Neural cell (in vitro differentiated cells): ENCODE measurements at regions not wholly inside any gene's neighbourhood (a gene's known extent, or its start where the extent isn't known, plus 50 kb on each side); places are given as distances from the start of the nearest gene placed in this dataset.

Experiments used
- H2AFZ ChIP-seq: fragments of 200-600, 300-800 bp; sonication (generic), shearing (Covaris generic); 2 replicates; pipeline ENCODE4 v1.6.0; 2014; ENCODE audit warnings: low read depth, mild to moderate bottlenecking, antibody characterized with exemption, low read length, moderate library complexity
- H3F3A ChIP-seq: fragments of 200-600 bp; shearing (Covaris generic); 2 replicates; pipeline ENCODE4 v1.6.1; 2016; ENCODE audit warnings: mild to moderate bottlenecking, moderate library complexity, mixed read lengths, antibody characterized with exemption, low read length; ENCODE audit not compliant: insufficient read depth, poor library complexity, severe bottlenecking
- H3K27ac ChIP-seq: fragments of 200-600, 300-800 bp; sonication (generic), shearing (Covaris generic); 2 replicates; pipeline ENCODE4 v1.5.1; 2014; ENCODE audit warnings: mild to moderate bottlenecking, low read length, moderate library complexity
- H3K27me3 ChIP-seq: fragments of 300-800, 200-600 bp; sonication (generic), shearing (Covaris generic); 2 replicates; pipeline ENCODE4 v1.6.0; 2014; ENCODE audit warnings: mild to moderate bottlenecking, low read depth, low read length, moderate library complexity; ENCODE audit not compliant: insufficient read depth
- H3K36me3 ChIP-seq: fragments of 300-800, 200-600 bp; sonication (generic), shearing (Covaris generic); 2 replicates; pipeline ENCODE4 v1.5.1; 2014; ENCODE audit warnings: mild to moderate bottlenecking, antibody characterized with exemption, low read length, moderate library complexity; ENCODE audit not compliant: insufficient read depth
- H3K4me2 ChIP-seq: fragments of 300-800, 200-600 bp; sonication (generic), shearing (Covaris generic); 2 replicates; pipeline ENCODE4 v1.6.0; 2014; ENCODE audit warnings: mild to moderate bottlenecking, low read length
- H3K4me3 ChIP-seq: fragments of 300-800, 200-600 bp; sonication (generic), shearing (Covaris generic); 2 replicates; pipeline ENCODE4 v1.5.1; 2014; ENCODE audit warnings: mild to moderate bottlenecking, low read length, moderate library complexity
- H3K79me2 ChIP-seq: fragments of 200-600 bp; shearing (Covaris generic); replicated peaks from 2 replicates; pipeline ENCODE4 v1.6.0; 2014; ENCODE audit warnings: mild to moderate bottlenecking, low read length, moderate library complexity; ENCODE audit not compliant: insufficient read depth
- H3K9ac ChIP-seq: fragments of 300-800, 200-600 bp; sonication (generic), shearing (Covaris generic); 2 replicates; pipeline ENCODE4 v1.6.1; 2016; ENCODE audit warnings: mild to moderate bottlenecking, low read length, mixed read lengths
- H3K9me2 ChIP-seq: fragments of 200-600 bp; shearing (Covaris generic); 2 replicates; pipeline ENCODE4 v1.6.1; 2016; ENCODE audit warnings: mild to moderate bottlenecking, low read length, mixed read lengths; ENCODE audit not compliant: insufficient read depth
- H3K9me3 ChIP-seq: fragments of 200-600, 300-800 bp; sonication (generic), shearing (Covaris generic); 2 replicates; pipeline ENCODE4 v1.6.1; 2016; ENCODE audit warnings: mild to moderate bottlenecking, mixed run types, low read length, moderate library complexity, mixed read lengths
- H4K20me1 ChIP-seq: fragments of 200-600 bp; shearing (Covaris generic); 2 replicates; pipeline ENCODE4 v1.6.1; 2016; ENCODE audit warnings: mild to moderate bottlenecking, mixed run types; ENCODE audit not compliant: insufficient read depth
- CTCF ChIP-seq: fragments of 450-650 bp; IDR thresholded peaks from 2 replicates; pipeline ENCODE4 v1.5.1; 2014; ENCODE audit warnings: antibody characterized with exemption, mild to moderate bottlenecking, moderate library complexity; ENCODE audit not compliant: poor library complexity, severe bottlenecking
- EP300 ChIP-seq: fragments of 450-650 bp; conservative IDR thresholded peaks from 2 replicates; pipeline ENCODE4 v1.6.1; 2014; ENCODE audit warnings: antibody characterized with exemption, mild to moderate bottlenecking, moderate library complexity; ENCODE audit not compliant: poor library complexity, severe bottlenecking
- EZH2 ChIP-seq: fragments of 200-600, 300-800 bp; shearing (Covaris generic), sonication (generic); IDR thresholded peaks from 2 replicates; pipeline ENCODE4 v1.6.1; 2014; ENCODE audit warnings: antibody characterized with exemption, low read length, borderline replicate concordance, mild to moderate bottlenecking; ENCODE audit not compliant: insufficient read depth, poor library complexity, severe bottlenecking
- MXI1 ChIP-seq: fragments of 450-650 bp; conservative IDR thresholded peaks from 2 replicates; pipeline ENCODE4 v1.6.1; 2014; ENCODE audit warnings: antibody characterized with exemption, mild to moderate bottlenecking; ENCODE audit not compliant: poor library complexity, severe bottlenecking
- POLR2AphosphoS5 ChIP-seq: IDR thresholded peaks from 2 replicates; pipeline ENCODE4 v1.6.1; 2012
- RAD21 ChIP-seq: fragments of 450-650 bp; conservative IDR thresholded peaks from 2 replicates; pipeline ENCODE4 v1.6.1; 2014; ENCODE audit warnings: antibody characterized with exemption, mild to moderate bottlenecking, moderate library complexity
- REST ChIP-seq: IDR thresholded peaks from 2 replicates; pipeline ENCODE4 v1.6.1; 2012; ENCODE audit warnings: borderline replicate concordance
- SMC3 ChIP-seq: fragments of 450-650 bp; conservative IDR thresholded peaks from 2 replicates; pipeline ENCODE4 v1.6.1; 2014; ENCODE audit warnings: antibody characterized with exemption, mild to moderate bottlenecking, moderate library complexity; ENCODE audit not compliant: poor library complexity
- TAF1 ChIP-seq: IDR thresholded peaks from 2 replicates; pipeline ENCODE4 v1.6.1; 2012; ENCODE audit warnings: low read depth

- Histone ChIP-seq H3K9me2 (no peaks in the 10 kb centered on the region), H3K4me3 (no peak overlapping the region), H3K9me3 (no peaks in the 10 kb centered on the region), H3K4me2 (no peak overlapping the region), H3K27ac (no peak overlapping the region), H3K79me2 (no peaks in the 10 kb centered on the region), H2AFZ (no peak overlapping the region), H3K27me3 (no peaks in the 10 kb centered on the region), H3F3A (no peaks in the 10 kb centered on the region), H3K9ac (no peak overlapping the region), H3K36me3 (no peaks in the 10 kb centered on the region), H4K20me1 (no peaks in the 10 kb centered on the region)
- TF ChIP-seq TAF1 = no peak
Observed at GRCh38 chr21:43304206-43304605, 122.7 kb downstream of the SIK1 start.

GRCh38 chr21:43303275-43304178 lies 123.4 kb downstream of the SIK1 start:
- Histone ChIP-seq H3K36me3 (no peaks in the 10 kb centered on the region), H4K20me1 (no peaks in the 10 kb centered on the region), H3K9me2 (no peaks in the 10 kb centered on the region), H3K4me3 (no peak overlapping the region), H3K27ac (no peak overlapping the region), H3K79me2 (no peaks in the 10 kb centered on the region), H3F3A (no peaks in the 10 kb centered on the region), H3K9me3 (no peaks in the 10 kb centered on the region), H3K4me2 (no peak overlapping the region), H2AFZ (no peak overlapping the region), H3K27me3 (no peaks in the 10 kb centered on the region), H3K9ac (no peak overlapping the region)
- TF ChIP-seq EZH2 (no peak), REST (no peak), SMC3 (no peak), TAF1 (no peak), POLR2AphosphoS5 (no peak), MXI1 (no peak), CTCF (no peak), RAD21 (no peak), EP300 (no peak)
